22Rv1 (cell line): ENCODE measurements at regions not wholly inside any gene's neighbourhood (a gene's known extent, or its start where the extent isn't known, plus 50 kb on each side); places are given as distances from the start of the nearest gene placed in this dataset.

Source experiments
- CTCF ChIP-seq: fragments of 450-650 bp; IDR thresholded peaks from 2 replicates; pipeline ENCODE4 v1.5.1; 2017; ENCODE audit warnings: mild to moderate bottlenecking
- ZFX ChIP-seq: fragments of 450-650 bp; IDR thresholded peaks from 2 replicates; pipeline ENCODE4 v1.6.1; 2017; ENCODE audit warnings: antibody characterized with exemption, borderline replicate concordance

GRCh38 chr1:101376121-101377083 lies 139.6 kb downstream of the S1PR1 start:
- TF ChIP-seq CTCF (no peak), ZFX (no peak)
